NB4 (cell line): ENCODE measurements at regions not wholly inside any gene's neighbourhood (a gene's known extent, or its start where the extent isn't known, plus 50 kb on each side); places are given as distances from the start of the nearest gene placed in this dataset.

Source experiments
- DNase-seq: peaks from one replicate; pipeline ENCODE4 v3.0.0; 2010; ENCODE audit warnings: low read depth
- H3K4me3 ChIP-seq: one replicate; pipeline ENCODE4 v1.5.1; 2011; ENCODE audit warnings: mild to moderate bottlenecking, low read depth, low read length, moderate library complexity
- MYC ChIP-seq: IDR thresholded peaks from 2 replicates; pipeline ENCODE4 v1.6.1; 2011; ENCODE audit warnings: low read depth, low read length
- POLR2A ChIP-seq: IDR thresholded peaks from 2 replicates; pipeline ENCODE4 v1.6.1; 2011; ENCODE audit warnings: mild to moderate bottlenecking; ENCODE audit not compliant: insufficient read length; ENCODE audit errors: extremely low read depth
- TF ChIP-seq, protein P1 (sequence below): IDR thresholded peaks from 2 replicates; pipeline ENCODE4 v1.6.1; 2011; ENCODE audit warnings: low read depth, low read length
- TF ChIP-seq, protein P2 (sequence below): IDR thresholded peaks from one replicate; pipeline ENCODE4 v1.5.1; 2012; ENCODE audit warnings: low read depth, low read length

DNA sequence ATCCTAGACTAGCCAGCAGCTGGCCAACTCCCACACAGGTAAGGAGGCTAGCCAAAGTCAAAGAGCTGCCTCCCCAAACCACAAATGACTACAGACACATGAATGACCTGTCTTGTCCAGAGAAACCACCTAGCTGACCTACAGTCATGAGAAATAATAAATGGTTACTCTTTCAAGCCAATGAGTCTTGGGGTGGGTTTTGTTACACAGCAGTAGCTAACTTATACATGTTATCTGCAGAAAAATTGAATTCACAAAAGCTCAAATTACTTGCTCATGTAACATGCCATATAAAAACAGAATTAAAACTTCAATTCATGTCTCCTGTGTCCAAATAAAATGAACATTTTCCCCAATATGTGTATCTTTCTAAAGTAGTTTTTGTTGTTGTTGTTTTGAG, 307.4 kb upstream of the NR2F2 start:
- DNase-seq = no peak
- TF ChIP-seq, protein P1, sequence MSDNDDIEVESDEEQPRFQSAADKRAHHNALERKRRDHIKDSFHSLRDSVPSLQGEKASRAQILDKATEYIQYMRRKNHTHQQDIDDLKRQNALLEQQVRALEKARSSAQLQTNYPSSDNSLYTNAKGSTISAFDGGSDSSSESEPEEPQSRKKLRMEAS = no peak
- TF ChIP-seq, protein P2, sequence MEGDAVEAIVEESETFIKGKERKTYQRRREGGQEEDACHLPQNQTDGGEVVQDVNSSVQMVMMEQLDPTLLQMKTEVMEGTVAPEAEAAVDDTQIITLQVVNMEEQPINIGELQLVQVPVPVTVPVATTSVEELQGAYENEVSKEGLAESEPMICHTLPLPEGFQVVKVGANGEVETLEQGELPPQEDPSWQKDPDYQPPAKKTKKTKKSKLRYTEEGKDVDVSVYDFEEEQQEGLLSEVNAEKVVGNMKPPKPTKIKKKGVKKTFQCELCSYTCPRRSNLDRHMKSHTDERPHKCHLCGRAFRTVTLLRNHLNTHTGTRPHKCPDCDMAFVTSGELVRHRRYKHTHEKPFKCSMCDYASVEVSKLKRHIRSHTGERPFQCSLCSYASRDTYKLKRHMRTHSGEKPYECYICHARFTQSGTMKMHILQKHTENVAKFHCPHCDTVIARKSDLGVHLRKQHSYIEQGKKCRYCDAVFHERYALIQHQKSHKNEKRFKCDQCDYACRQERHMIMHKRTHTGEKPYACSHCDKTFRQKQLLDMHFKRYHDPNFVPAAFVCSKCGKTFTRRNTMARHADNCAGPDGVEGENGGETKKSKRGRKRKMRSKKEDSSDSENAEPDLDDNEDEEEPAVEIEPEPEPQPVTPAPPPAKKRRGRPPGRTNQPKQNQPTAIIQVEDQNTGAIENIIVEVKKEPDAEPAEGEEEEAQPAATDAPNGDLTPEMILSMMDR = no peak
- TF ChIP-seq MYC (no peak), POLR2A (no peak)

DNA sequence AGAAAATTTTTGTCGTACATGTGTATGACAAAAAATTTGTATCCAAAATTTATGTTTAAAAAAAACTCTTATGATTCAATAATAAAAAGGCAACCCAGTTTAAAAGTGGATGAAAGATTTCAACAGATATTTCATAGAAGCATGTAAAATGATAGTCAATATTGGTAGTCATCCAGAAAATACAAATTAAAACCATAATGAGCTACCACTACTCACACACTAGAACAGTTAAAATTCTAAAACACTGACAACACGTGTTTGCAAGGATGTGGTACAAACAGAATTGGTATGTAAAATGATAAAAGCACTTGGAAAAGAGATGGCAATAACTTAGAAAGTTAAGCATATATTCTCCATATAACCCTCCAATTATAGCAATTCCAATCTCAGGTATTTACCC, 303.0 kb upstream of the NR2F2 start:
- TF ChIP-seq POLR2A = no peak
- H3K4me3 ChIP-seq = no peak overlapping the region
- no peak for DNase-seq

More for the DNA sequence above, 307.4 kb upstream of the NR2F2 start:
- H3K4me3 ChIP-seq = no peak overlapping the region

DNA sequence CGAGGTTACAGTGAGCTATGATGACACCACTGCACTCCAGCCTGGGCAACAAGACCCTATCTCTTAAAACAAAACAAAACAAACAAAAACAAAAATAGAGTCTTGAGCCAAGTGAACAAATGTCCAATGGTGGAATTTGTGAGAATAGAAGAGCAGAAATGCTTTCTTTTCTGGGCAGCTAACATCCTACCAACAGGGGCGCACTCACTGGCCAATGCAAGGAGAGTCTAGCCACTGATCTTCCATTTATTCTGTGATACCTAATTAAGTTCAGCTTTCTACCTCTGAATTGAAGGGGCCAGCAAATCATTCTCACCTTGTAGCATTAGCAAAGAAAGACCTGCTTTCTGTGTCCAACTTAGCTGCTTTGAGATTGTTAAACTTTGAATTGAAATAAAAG, 301.9 kb upstream of the NR2F2 start:
- DNase-seq = no peak
- TF ChIP-seq MYC (no peak), POLR2A (no peak)
- TF ChIP-seq, protein P2 = no peak
- TF ChIP-seq, protein P1 = no peak
- no peak overlapping the region for H3K4me3 ChIP-seq

DNA sequence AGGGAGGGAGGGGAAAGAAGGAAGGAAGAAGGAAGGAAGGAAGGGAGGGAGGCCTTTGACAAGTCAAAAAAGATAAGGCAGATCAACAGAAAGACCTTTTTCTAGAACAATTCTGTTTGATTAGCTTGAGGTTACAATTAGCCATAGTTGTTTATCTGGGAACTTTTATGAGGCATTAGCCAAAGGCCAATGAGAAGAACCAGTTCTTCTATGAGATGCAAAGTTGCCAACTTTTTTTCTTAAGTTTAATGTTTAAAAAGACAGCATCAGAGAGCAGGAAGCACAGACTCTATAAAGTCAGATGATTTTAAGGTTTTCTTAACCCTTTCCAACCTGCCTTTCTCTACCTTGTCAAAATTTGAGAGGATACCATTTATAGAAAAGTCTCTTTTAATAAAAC, 301.3 kb upstream of the NR2F2 start:
- TF ChIP-seq, protein P2 = no peak
- no peak for TF ChIP-seq POLR2A
- no peak for DNase-seq
- H3K4me3 ChIP-seq = no peak overlapping the region

DNA sequence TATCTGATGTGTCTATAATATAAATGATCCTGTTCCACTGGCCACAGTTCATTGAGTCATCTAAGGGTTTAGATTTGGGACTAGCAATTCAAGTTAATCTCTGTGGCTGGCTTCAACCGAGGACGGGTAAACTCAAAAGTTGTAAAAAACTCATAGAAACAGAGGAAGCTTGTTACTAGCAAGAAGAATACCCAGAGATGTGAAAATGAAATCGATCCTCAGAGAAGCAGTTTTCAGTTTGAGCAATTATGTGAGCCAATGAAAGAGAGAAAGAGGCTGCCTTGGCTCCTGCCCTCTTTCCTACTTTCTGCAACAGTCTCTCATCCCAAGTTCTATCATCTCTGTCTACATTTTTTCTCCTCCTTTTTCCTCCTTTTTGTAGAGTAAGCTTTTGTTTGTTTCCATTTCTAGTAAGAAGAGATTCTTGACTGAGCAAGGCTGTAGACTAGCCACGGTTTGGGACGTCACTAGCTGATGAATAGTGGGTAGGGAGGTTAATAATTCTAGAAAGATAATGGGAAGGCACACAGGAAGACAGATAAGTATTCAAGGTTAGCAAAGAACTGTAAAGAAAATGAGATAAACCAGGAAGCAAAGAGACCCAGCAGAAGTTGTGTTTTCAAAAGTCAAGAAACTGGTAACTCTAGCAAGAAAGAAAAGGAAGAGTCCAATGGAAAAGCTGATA, 298.9 kb upstream of the NR2F2 start:
- no peak for DNase-seq
- no peak overlapping the region for H3K4me3 ChIP-seq
- no peak for TF ChIP-seq POLR2A
- TF ChIP-seq, protein P2 = no peak
- TF ChIP-seq MYC = no peak
- TF ChIP-seq, protein P1 = no peak

DNA sequence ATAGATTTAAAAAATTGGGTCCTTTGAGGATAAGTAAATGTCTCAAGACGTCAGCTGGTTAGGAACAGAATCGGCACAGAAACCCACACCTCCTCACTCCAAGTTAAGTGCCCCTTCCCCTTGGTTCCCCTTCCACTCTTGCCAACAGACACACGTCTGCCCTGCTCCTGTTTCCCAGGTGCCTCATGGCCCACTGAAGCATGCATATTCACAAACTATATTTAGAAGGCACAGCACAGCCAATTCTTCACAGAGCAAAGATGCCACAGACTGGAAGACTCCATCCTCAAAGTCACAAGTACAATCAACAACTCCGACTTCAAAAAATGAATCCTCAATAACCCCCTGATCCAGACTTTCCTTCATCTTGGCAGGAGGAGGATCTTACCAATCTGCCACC, 295.4 kb upstream of the NR2F2 start:
- no peak overlapping the region for H3K4me3 ChIP-seq
- DNase-seq = no peak
- no peak for TF ChIP-seq POLR2A
- TF ChIP-seq MYC = no peak
- TF ChIP-seq, protein P1 = no peak
- TF ChIP-seq, protein P2 = no peak
